ENCODE measurements at regions not wholly inside any gene's neighbourhood (a gene's known extent, or its start where the extent isn't known, plus 50 kb on each side); places are given as distances from the start of the nearest gene placed in this dataset.

- ChIA-PET POLR2A (no interaction called here), CTCF (no interaction called here)
- in situ Hi-C loops (cut with HindIII; ENCODE audit: low pct_unique_long_range_greater_than_20kb, low sequenced_read_pairs) (no loop called here), intact Hi-C loops (cut with micrococcal nuclease; ENCODE audit: unreplicated experiment) (loop anchor here (5.0 kb wide), 1 partner anchor 846 kb away; no protein-coding TSS in a partner anchor)
- Histone ChIP-seq H3K4me1 (ENCODE audit: control insufficient read depth, insufficient read depth, low read length) (no peaks in the 10 kb centered on the region), H3K27me3 (ENCODE audit: control insufficient read depth, insufficient read depth, low read length) (no peaks in the 10 kb centered on the region), H3K9me3 (ENCODE audit: control insufficient read depth, insufficient read depth, low read depth, low read length) (no peaks in the 10 kb centered on the region), H3K36me3 (ENCODE audit: control insufficient read depth, insufficient read depth, low read length) (no peaks in the 10 kb centered on the region), H3K4me3 (ENCODE audit: low read depth in 2 of 2, low read length in 2 of 2) (no peak overlapping the region), H3K27ac (ENCODE audit: low read length) (no peak overlapping the region)
- no TSS peak for BruUV-seq (replicated peaks)
- TF ChIP-seq POLR2AphosphoS5 (IDR thresholded peaks at IDR 0.05; ENCODE audit: low read depth, low read length) (no peak), SIN3A (IDR thresholded peaks at IDR 0.05; ENCODE audit: borderline replicate concordance, insufficient read depth, low read depth, low read length) (no peak), TCF7L2 (IDR thresholded peaks at IDR 0.05; ENCODE audit: low read depth, low read length) (no peak), REST (IDR thresholded peaks at IDR 0.05; ENCODE audit: insufficient read depth in 1 of 2, low read depth in 2 of 2, low read length in 1 of 2) (no peak), CTCF (IDR thresholded peaks at IDR 0.05) (no peak)
- ATAC-seq, result no peak
- DNase-seq (ENCODE audit: low read depth, low spot score), result no peak
These were observed 1307.5 kb upstream of the TENM4 start for GRCh38 chr11:80748207-80748925.

GRCh38 chr11:80746300-80746699 lies 1305.5 kb upstream of the TENM4 start:
- TF ChIP-seq SIN3A (IDR thresholded peaks at IDR 0.05; ENCODE audit: borderline replicate concordance, insufficient read depth, low read depth, low read length), result no peak
- intact Hi-C loops (cut with micrococcal nuclease; ENCODE audit: unreplicated experiment) (loop anchor here (5.0 kb wide), 1 partner anchor 844 kb away; no protein-coding TSS in a partner anchor), in situ Hi-C loops (cut with HindIII; ENCODE audit: low pct_unique_long_range_greater_than_20kb, low sequenced_read_pairs) (no loop called here)
- ATAC-seq (no peak), DNase-seq (ENCODE audit: low read depth, low spot score) (no peak)
- Histone ChIP-seq H3K36me3 (ENCODE audit: control insufficient read depth, insufficient read depth, low read length) (no peaks in the 10 kb centered on the region), H3K4me1 (ENCODE audit: control insufficient read depth, insufficient read depth, low read length) (no peaks in the 10 kb centered on the region), H3K9me3 (ENCODE audit: control insufficient read depth, insufficient read depth, low read depth, low read length) (no peaks in the 10 kb centered on the region), H3K27me3 (ENCODE audit: control insufficient read depth, insufficient read depth, low read length) (no peaks in the 10 kb centered on the region), H3K4me3 (ENCODE audit: low read depth in 2 of 2, low read length in 2 of 2) (no peak overlapping the region), H3K27ac (ENCODE audit: low read length) (no peak overlapping the region)
- POLR2A ChIA-PET, result no interaction called here
- CTCF ChIA-PET, result no interaction called here
- BruUV-seq (replicated peaks), result no TSS peak

DNA sequence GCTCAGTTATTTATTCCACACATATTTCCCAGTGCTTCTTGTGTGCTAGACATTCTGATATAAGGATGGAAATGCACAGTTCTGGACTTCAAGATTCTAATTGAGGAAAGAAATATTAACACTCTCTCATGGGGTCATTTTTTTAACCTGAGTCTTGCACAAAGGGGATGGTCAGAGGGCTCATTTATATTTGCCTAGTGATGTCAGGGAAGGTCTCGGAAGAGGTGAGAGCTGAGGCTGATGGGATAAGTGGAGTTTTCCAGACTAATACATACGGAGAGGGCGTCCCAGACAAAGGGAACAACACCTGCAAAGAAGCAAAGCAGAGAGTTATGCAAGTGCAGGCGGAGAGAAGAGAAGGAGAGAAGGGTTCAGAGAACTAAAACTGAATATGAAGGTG lies 1304.6 kb upstream of the TENM4 start:
- Histone ChIP-seq H3K36me3 (ENCODE audit: control insufficient read depth, insufficient read depth, low read length) (no peaks in the 10 kb centered on the region), H3K27me3 (ENCODE audit: control insufficient read depth, insufficient read depth, low read length) (no peaks in the 10 kb centered on the region), H3K4me1 (ENCODE audit: control insufficient read depth, insufficient read depth, low read length) (no peaks in the 10 kb centered on the region), H3K9me3 (ENCODE audit: control insufficient read depth, insufficient read depth, low read depth, low read length) (no peaks in the 10 kb centered on the region), H3K4me3 (ENCODE audit: low read depth in 2 of 2, low read length in 2 of 2) (no peak overlapping the region), H3K27ac (ENCODE audit: low read length) (no peak overlapping the region)
- ChIA-PET POLR2A (no interaction called here), CTCF (no interaction called here)
- TF ChIP-seq TCF7L2 (IDR thresholded peaks at IDR 0.05; ENCODE audit: low read depth, low read length) (no peak), CTCF (IDR thresholded peaks at IDR 0.05) (no peak), SIN3A (IDR thresholded peaks at IDR 0.05; ENCODE audit: borderline replicate concordance, insufficient read depth, low read depth, low read length) (no peak), POLR2AphosphoS5 (IDR thresholded peaks at IDR 0.05; ENCODE audit: low read depth, low read length) (no peak), REST (IDR thresholded peaks at IDR 0.05; ENCODE audit: insufficient read depth in 1 of 2, low read depth in 2 of 2, low read length in 1 of 2) (no peak)
- ATAC-seq (no peak), DNase-seq (ENCODE audit: low read depth, low spot score) (no peak)
- no TSS peak for BruUV-seq (replicated peaks)
- intact Hi-C loops (cut with micrococcal nuclease; ENCODE audit: unreplicated experiment) (loop anchor here (5.0 kb wide), 1 partner anchor 843 kb away; no protein-coding TSS in a partner anchor), in situ Hi-C loops (cut with HindIII; ENCODE audit: low pct_unique_long_range_greater_than_20kb, low sequenced_read_pairs) (no loop called here)

Measured in Panc1 (cell line).